GM23338 (cell line): ENCODE measurements at regions not wholly inside any gene's neighbourhood (a gene's known extent, or its start where the extent isn't known, plus 50 kb on each side); places are given as distances from the start of the nearest gene placed in this dataset.
A peak's percentile ranks its signal among the peaks of the same experiment; 100 is the strongest.

ENCODE experiments used
- ATAC-seq: fragments of 200-7000 bp; cut with Tn5 transposase; 3 replicates; pipeline ENCODE4 v1.9.1; 2020
- DNase-seq: peaks from one replicate; pipeline ENCODE4 v3.0.0-alpha.2; 2015; ENCODE audit warnings: low spot score
- H2AFZ ChIP-seq: fragments of 200-600 bp; sonication (generic); 2 replicates; pipeline ENCODE4 v1.8.0; 2016; ENCODE audit warnings: antibody characterized with exemption, mild to moderate bottlenecking, moderate library complexity
- H3F3A ChIP-seq: fragments of 200-600 bp; sonication (generic); replicated peaks from 2 replicates; pipeline ENCODE4 v1.8.0; 2017; ENCODE audit warnings: antibody characterized with exemption, mixed run types, low read depth
- H3K27ac ChIP-seq: fragments of 200-600 bp; sonication (generic); 2 replicates; pipeline ENCODE4 v1.6.1; 2016; ENCODE audit warnings: low read depth
- H3K27me3 ChIP-seq: fragments of 200-600 bp; sonication (generic); 2 replicates; pipeline ENCODE4 v1.8.0; 2016; ENCODE audit warnings: mild to moderate bottlenecking, mixed run types, moderate library complexity; ENCODE audit not compliant: insufficient read depth
- H3K36me3 ChIP-seq: fragments of 200-600 bp; sonication (generic); 2 replicates; pipeline ENCODE4 v1.8.0; 2016; ENCODE audit warnings: mild to moderate bottlenecking; ENCODE audit not compliant: insufficient read depth
- H3K4me1 ChIP-seq: fragments of 200-600 bp; sonication (generic); 2 replicates; pipeline ENCODE4 v1.8.0; 2016; ENCODE audit warnings: mild to moderate bottlenecking, moderate library complexity; ENCODE audit not compliant: insufficient read depth
- H3K4me2 ChIP-seq: fragments of 200-600 bp; sonication (generic); 2 replicates; pipeline ENCODE4 v1.7.1; 2017; ENCODE audit warnings: mixed run types
- H3K4me3 ChIP-seq: fragments of 200-600 bp; sonication (generic); 2 replicates; pipeline ENCODE4 v1.6.1; 2016; ENCODE audit warnings: mixed run types
- H3K79me2 ChIP-seq: fragments of 200-600 bp; sonication (generic); replicated peaks from 2 replicates; pipeline ENCODE4 v1.8.0; 2017; ENCODE audit warnings: mild to moderate bottlenecking; ENCODE audit not compliant: insufficient read depth
- H3K9me2 ChIP-seq: fragments of 200-600 bp; sonication (generic); 2 replicates; pipeline ENCODE4 v1.8.0; 2017; ENCODE audit not compliant: insufficient read depth
- H4K20me1 ChIP-seq: fragments of 200-600 bp; sonication (generic); replicated peaks from 2 replicates; pipeline ENCODE4 v1.8.0; 2017; ENCODE audit warnings: mild to moderate bottlenecking; ENCODE audit not compliant: insufficient read depth
- H3K27ac Mint-ChIP-seq: 2 replicates; pipeline ENCODE4 v1.8.0; 2020; ENCODE audit warnings: inconsistent platforms, mild to moderate bottlenecking, moderate library complexity, mixed read lengths
- H3K27me3 Mint-ChIP-seq: 3 replicates; pipeline ENCODE4 v1.8.0; 2022; ENCODE audit warnings: low read depth, mild to moderate bottlenecking, moderate library complexity, mixed read lengths, inconsistent platforms; ENCODE audit not compliant: insufficient read depth, poor library complexity
- H3K36me3 Mint-ChIP-seq: 3 replicates; pipeline ENCODE4 v1.8.0; 2021; ENCODE audit warnings: low read depth, mild to moderate bottlenecking, inconsistent platforms, moderate library complexity, mixed read lengths
- H3K4me1 Mint-ChIP-seq: 3 replicates; pipeline ENCODE4 v1.8.0; 2020; ENCODE audit warnings: mild to moderate bottlenecking, inconsistent platforms, mixed read lengths
- H3K4me3 Mint-ChIP-seq: 3 replicates; pipeline ENCODE4 v1.8.0; 2021; ENCODE audit warnings: moderate library complexity, mild to moderate bottlenecking, inconsistent platforms, mixed read lengths
- H3K9me3 Mint-ChIP-seq: 3 replicates; pipeline ENCODE4 v1.8.0; 2020; ENCODE audit warnings: moderate library complexity, mild to moderate bottlenecking, inconsistent platforms, mixed read lengths
- CREB1 ChIP-seq: fragments of 250-450 bp; sonication (Bioruptor Pico); IDR thresholded peaks from 2 replicates; pipeline ENCODE4 v1.5.0; 2020; ENCODE audit warnings: low read depth, mild to moderate bottlenecking, moderate library complexity
- CTCF ChIP-seq, 2 experiments: fragments of 200-600 bp in 1 of 2; sonication (generic) in 1 of 2; conservative IDR thresholded peaks; 2 replicates each; pipeline versions ENCODE4 v1.5.1 to v1.6.1; 2016 to 2017; ENCODE audit warnings: antibody characterized with exemption in 2 of 2, low read depth in 2 of 2, mild to moderate bottlenecking in 2 of 2, moderate library complexity in 1 of 2
- ETS1 ChIP-seq: IDR thresholded peaks from 2 replicates; pipeline ENCODE4 v1.6.1; 2016; ENCODE audit warnings: antibody characterized with exemption
- EZH2 ChIP-seq: fragments of 200-600 bp; sonication (generic); IDR thresholded peaks from one replicate; pipeline ENCODE4 v1.8.0; 2017; ENCODE audit warnings: antibody characterized with exemption, mild to moderate bottlenecking, low read depth; ENCODE audit not compliant: unreplicated experiment
- EZH2phosphoT487 ChIP-seq: fragments of 200-600 bp; sonication (generic); IDR thresholded peaks from one replicate; pipeline ENCODE4 v1.8.1; 2018; ENCODE audit warnings: antibody characterized with exemption; ENCODE audit not compliant: unreplicated experiment
- JUNB ChIP-seq: IDR thresholded peaks from one replicate; pipeline ENCODE4 v1.6.1; 2016; ENCODE audit warnings: antibody characterized with exemption; ENCODE audit not compliant: unreplicated experiment
- NANOG ChIP-seq: IDR thresholded peaks from 2 replicates; pipeline ENCODE4 v1.6.1; 2016; ENCODE audit warnings: antibody characterized with exemption, borderline replicate concordance
- POLR2AphosphoS5 ChIP-seq: IDR thresholded peaks from 2 replicates; pipeline ENCODE4 v1.6.1; 2016; ENCODE audit warnings: antibody characterized with exemption, low read depth
- REST ChIP-seq: IDR thresholded peaks from one replicate; pipeline ENCODE4 v1.6.1; 2018; ENCODE audit warnings: antibody characterized with exemption; ENCODE audit not compliant: unreplicated experiment
- STAT1 ChIP-seq: IDR thresholded peaks from one replicate; pipeline ENCODE4 v1.6.1; 2016; ENCODE audit warnings: antibody characterized with exemption; ENCODE audit not compliant: unreplicated experiment
- ZNF114 ChIP-seq: fragments of 250-450 bp; sonication (Bioruptor Pico); IDR thresholded peaks from 2 replicates; pipeline ENCODE4 v1.5.0; 2020; ENCODE audit warnings: mild to moderate bottlenecking, moderate library complexity
- ZNF331 ChIP-seq: fragments of 250-450 bp; sonication (Bioruptor Pico); IDR thresholded peaks from 2 replicates; pipeline ENCODE4 v1.5.0; 2020; ENCODE audit warnings: low read depth, mild to moderate bottlenecking, moderate library complexity
- ZNF462 ChIP-seq: fragments of 250-450 bp; sonication (Bioruptor Pico); IDR thresholded peaks from 2 replicates; pipeline ENCODE4 v1.5.0; 2020; ENCODE audit warnings: mild to moderate bottlenecking, moderate library complexity

- Mint-ChIP-seq H3K4me1 (peaks cover 38% of the 10 kb centered on the region), H3K4me3 (no peak overlapping the region), H3K36me3 (no peaks in the 10 kb centered on the region), H3K27me3 (peaks cover 7% of the 10 kb centered on the region), H3K27ac (no peak overlapping the region), H3K9me3 (no peaks in the 10 kb centered on the region)
- no peak for DNase-seq
- Histone ChIP-seq H4K20me1 (no peaks in the 10 kb centered on the region), H3K4me1 (peaks cover 39% of the 10 kb centered on the region), H3K36me3 (no peaks in the 10 kb centered on the region), H3K4me3 (no peak overlapping the region; the same call in 1 of the 2 replicates), H3K79me2 (no peaks in the 10 kb centered on the region), H3K27ac (no peak overlapping the region), H2AFZ (peak overlapping the region; percentile 56; the same call in 1 of the 2 replicates), H3K27me3 (no peaks in the 10 kb centered on the region), H3F3A (no peaks in the 10 kb centered on the region), H3K9me2 (peaks cover 18% of the 10 kb centered on the region; the same call in 1 of the 2 replicates), H3K4me2 (peak overlapping the region; percentile 61)
- no peak for ATAC-seq
- TF ChIP-seq CTCF (conservative IDR thresholded peaks at IDR 0.05; ENCODE audit: low read depth in 2 of 2) (no peak), STAT1 (no peak), NANOG (no peak), ZNF462 (CRISPR knock-in tag) (no peak), JUNB (no peak), ZNF331 (CRISPR knock-in tag) (no peak), REST (no peak), ETS1 (no peak), ZNF114 (CRISPR knock-in tag) (no peak), EZH2 (no peak), CREB1 (no peak), POLR2AphosphoS5 (no peak), EZH2phosphoT487 (no peak)
These were observed 89.4 kb downstream of the LINC00237 start for GRCh38 chr20:21016751-21017150.
